Neural cell (in vitro differentiated cells): ENCODE measurements at regions not wholly inside any gene's neighbourhood (a gene's known extent, or its start where the extent isn't known, plus 50 kb on each side); places are given as distances from the start of the nearest gene placed in this dataset.

Experiments
- H2AFZ ChIP-seq: fragments of 200-600, 300-800 bp; sonication (generic), shearing (Covaris generic); 2 replicates; pipeline ENCODE4 v1.6.0; 2014; ENCODE audit warnings: low read depth, mild to moderate bottlenecking, antibody characterized with exemption, low read length, moderate library complexity
- H3F3A ChIP-seq: fragments of 200-600 bp; shearing (Covaris generic); 2 replicates; pipeline ENCODE4 v1.6.1; 2016; ENCODE audit warnings: mild to moderate bottlenecking, moderate library complexity, mixed read lengths, antibody characterized with exemption, low read length; ENCODE audit not compliant: insufficient read depth, poor library complexity, severe bottlenecking
- H3K27ac ChIP-seq: fragments of 200-600, 300-800 bp; sonication (generic), shearing (Covaris generic); 2 replicates; pipeline ENCODE4 v1.5.1; 2014; ENCODE audit warnings: mild to moderate bottlenecking, low read length, moderate library complexity
- H3K27me3 ChIP-seq: fragments of 300-800, 200-600 bp; sonication (generic), shearing (Covaris generic); 2 replicates; pipeline ENCODE4 v1.6.0; 2014; ENCODE audit warnings: mild to moderate bottlenecking, low read depth, low read length, moderate library complexity; ENCODE audit not compliant: insufficient read depth
- H3K36me3 ChIP-seq: fragments of 300-800, 200-600 bp; sonication (generic), shearing (Covaris generic); 2 replicates; pipeline ENCODE4 v1.5.1; 2014; ENCODE audit warnings: mild to moderate bottlenecking, antibody characterized with exemption, low read length, moderate library complexity; ENCODE audit not compliant: insufficient read depth
- H3K4me2 ChIP-seq: fragments of 300-800, 200-600 bp; sonication (generic), shearing (Covaris generic); 2 replicates; pipeline ENCODE4 v1.6.0; 2014; ENCODE audit warnings: mild to moderate bottlenecking, low read length
- H3K4me3 ChIP-seq: fragments of 300-800, 200-600 bp; sonication (generic), shearing (Covaris generic); 2 replicates; pipeline ENCODE4 v1.5.1; 2014; ENCODE audit warnings: mild to moderate bottlenecking, low read length, moderate library complexity
- H3K79me2 ChIP-seq: fragments of 200-600 bp; shearing (Covaris generic); replicated peaks from 2 replicates; pipeline ENCODE4 v1.6.0; 2014; ENCODE audit warnings: mild to moderate bottlenecking, low read length, moderate library complexity; ENCODE audit not compliant: insufficient read depth
- H3K9ac ChIP-seq: fragments of 300-800, 200-600 bp; sonication (generic), shearing (Covaris generic); 2 replicates; pipeline ENCODE4 v1.6.1; 2016; ENCODE audit warnings: mild to moderate bottlenecking, low read length, mixed read lengths
- H3K9me2 ChIP-seq: fragments of 200-600 bp; shearing (Covaris generic); 2 replicates; pipeline ENCODE4 v1.6.1; 2016; ENCODE audit warnings: mild to moderate bottlenecking, low read length, mixed read lengths; ENCODE audit not compliant: insufficient read depth
- H3K9me3 ChIP-seq: fragments of 200-600, 300-800 bp; sonication (generic), shearing (Covaris generic); 2 replicates; pipeline ENCODE4 v1.6.1; 2016; ENCODE audit warnings: mild to moderate bottlenecking, mixed run types, low read length, moderate library complexity, mixed read lengths
- H4K20me1 ChIP-seq: fragments of 200-600 bp; shearing (Covaris generic); 2 replicates; pipeline ENCODE4 v1.6.1; 2016; ENCODE audit warnings: mild to moderate bottlenecking, mixed run types; ENCODE audit not compliant: insufficient read depth
- CTCF ChIP-seq: fragments of 450-650 bp; IDR thresholded peaks from 2 replicates; pipeline ENCODE4 v1.5.1; 2014; ENCODE audit warnings: antibody characterized with exemption, mild to moderate bottlenecking, moderate library complexity; ENCODE audit not compliant: poor library complexity, severe bottlenecking
- EP300 ChIP-seq: fragments of 450-650 bp; conservative IDR thresholded peaks from 2 replicates; pipeline ENCODE4 v1.6.1; 2014; ENCODE audit warnings: antibody characterized with exemption, mild to moderate bottlenecking, moderate library complexity; ENCODE audit not compliant: poor library complexity, severe bottlenecking
- EZH2 ChIP-seq: fragments of 200-600, 300-800 bp; shearing (Covaris generic), sonication (generic); IDR thresholded peaks from 2 replicates; pipeline ENCODE4 v1.6.1; 2014; ENCODE audit warnings: antibody characterized with exemption, low read length, borderline replicate concordance, mild to moderate bottlenecking; ENCODE audit not compliant: insufficient read depth, poor library complexity, severe bottlenecking
- MXI1 ChIP-seq: fragments of 450-650 bp; conservative IDR thresholded peaks from 2 replicates; pipeline ENCODE4 v1.6.1; 2014; ENCODE audit warnings: antibody characterized with exemption, mild to moderate bottlenecking; ENCODE audit not compliant: poor library complexity, severe bottlenecking
- POLR2AphosphoS5 ChIP-seq: IDR thresholded peaks from 2 replicates; pipeline ENCODE4 v1.6.1; 2012
- RAD21 ChIP-seq: fragments of 450-650 bp; conservative IDR thresholded peaks from 2 replicates; pipeline ENCODE4 v1.6.1; 2014; ENCODE audit warnings: antibody characterized with exemption, mild to moderate bottlenecking, moderate library complexity
- REST ChIP-seq: IDR thresholded peaks from 2 replicates; pipeline ENCODE4 v1.6.1; 2012; ENCODE audit warnings: borderline replicate concordance
- SMC3 ChIP-seq: fragments of 450-650 bp; conservative IDR thresholded peaks from 2 replicates; pipeline ENCODE4 v1.6.1; 2014; ENCODE audit warnings: antibody characterized with exemption, mild to moderate bottlenecking, moderate library complexity; ENCODE audit not compliant: poor library complexity
- TAF1 ChIP-seq: IDR thresholded peaks from 2 replicates; pipeline ENCODE4 v1.6.1; 2012; ENCODE audit warnings: low read depth

GRCh38 chr6:170203212-170203611, 87.7 kb downstream of the DLL1 start:
- H3K79me2 ChIP-seq, result no peaks in the 10 kb centered on the region
- no peak overlapping the region for H3K9ac ChIP-seq
- H3K36me3 ChIP-seq, result no peaks in the 10 kb centered on the region
- no peaks in the 10 kb centered on the region for H3F3A ChIP-seq
- no peaks in the 10 kb centered on the region for H3K9me2 ChIP-seq
- no peaks in the 10 kb centered on the region for H3K9me3 ChIP-seq
- H4K20me1 ChIP-seq, result no peaks in the 10 kb centered on the region
- no peak overlapping the region for H3K4me2 ChIP-seq
- TF ChIP-seq TAF1 (no peak), SMC3 (no peak), POLR2AphosphoS5 (no peak), REST (no peak), RAD21 (no peak), EZH2 (no peak), EP300 (no peak)
- no peaks in the 10 kb centered on the region for H3K27me3 ChIP-seq
- no peak overlapping the region for H3K27ac ChIP-seq
- H2AFZ ChIP-seq, result no peak overlapping the region
- no peak overlapping the region for H3K4me3 ChIP-seq

- TF ChIP-seq TAF1 (no peak), EZH2 (no peak), SMC3 (no peak), CTCF (no peak), POLR2AphosphoS5 (no peak), REST (no peak), RAD21 (no peak), EP300 (no peak), MXI1 (no peak)
- H3K27me3 ChIP-seq, result no peaks in the 10 kb centered on the region
- no peak overlapping the region for H3K4me2 ChIP-seq
- H3K4me3 ChIP-seq, result no peak overlapping the region
- no peaks in the 10 kb centered on the region for H3K9me2 ChIP-seq
- no peaks in the 10 kb centered on the region for H3K9me3 ChIP-seq
- H3K27ac ChIP-seq, result no peak overlapping the region
- H3F3A ChIP-seq, result no peaks in the 10 kb centered on the region
- no peaks in the 10 kb centered on the region for H3K79me2 ChIP-seq
- H4K20me1 ChIP-seq, result no peaks in the 10 kb centered on the region
- no peaks in the 10 kb centered on the region for H3K36me3 ChIP-seq
- no peak overlapping the region for H3K9ac ChIP-seq
- H2AFZ ChIP-seq, result no peak overlapping the region
Observed at GRCh38 chr6:170202416-170203135, 88.3 kb downstream of the DLL1 start.
